Activated CD4-positive, alpha-beta T cell treated with anti-CD3 and anti-CD28 coated beads for 48 hours (primary cell): ENCODE measurements at regions not wholly inside any gene's neighbourhood (a gene's known extent, or its start where the extent isn't known, plus 50 kb on each side); places are given as distances from the start of the nearest gene placed in this dataset.
"Not testable (repeated sequence)": the region's sequence is repeated elsewhere in the genome, so short reads cannot be mapped to it uniquely, and the experiment has no call there.

ENCODE experiments used
- DNase-seq: peaks from one replicate; pipeline ENCODE4 v3.0.0-alpha.2; 2020

DNA sequence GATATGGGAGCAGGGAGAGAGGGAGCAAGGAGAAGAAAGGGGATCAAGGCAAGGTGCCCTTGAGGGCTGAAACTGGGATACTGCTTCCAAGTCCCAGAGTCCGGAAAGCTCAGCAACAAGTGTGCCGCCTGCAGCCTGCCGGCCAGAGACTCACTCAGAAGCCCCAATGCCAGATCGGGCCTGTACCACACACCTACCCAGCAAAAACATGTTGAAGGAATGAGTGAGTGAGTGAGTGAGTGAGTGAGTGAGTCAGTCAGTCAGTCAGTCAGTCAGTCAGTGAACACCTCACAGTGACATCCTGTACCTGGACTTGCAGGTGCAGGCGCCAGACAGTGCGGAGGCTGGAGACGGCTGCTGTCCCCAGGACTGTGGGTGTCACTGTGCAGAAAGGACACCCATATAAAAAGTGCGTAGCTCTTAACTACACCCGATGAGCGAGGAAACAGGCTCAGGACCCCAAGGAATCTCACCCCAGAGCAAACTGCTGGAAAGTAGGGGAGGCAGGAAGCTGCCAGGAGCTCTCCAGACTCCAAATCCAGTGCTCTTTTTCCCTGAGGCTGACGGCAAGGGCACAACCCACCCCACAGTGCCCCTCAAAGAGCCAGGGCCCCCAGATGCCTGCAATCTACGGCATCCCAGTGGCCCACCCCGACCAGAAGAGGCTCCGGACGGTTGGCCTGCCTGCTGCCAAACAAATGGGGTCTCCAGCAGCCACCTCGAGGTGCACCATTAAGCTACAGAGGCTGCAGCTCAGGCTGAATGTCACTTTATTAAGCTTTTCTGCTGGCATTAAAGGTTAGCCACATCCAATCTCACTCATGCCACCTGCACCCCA lies 261.7 kb downstream of the NPHP4 start:
- DNase-seq = no peak

DNA sequence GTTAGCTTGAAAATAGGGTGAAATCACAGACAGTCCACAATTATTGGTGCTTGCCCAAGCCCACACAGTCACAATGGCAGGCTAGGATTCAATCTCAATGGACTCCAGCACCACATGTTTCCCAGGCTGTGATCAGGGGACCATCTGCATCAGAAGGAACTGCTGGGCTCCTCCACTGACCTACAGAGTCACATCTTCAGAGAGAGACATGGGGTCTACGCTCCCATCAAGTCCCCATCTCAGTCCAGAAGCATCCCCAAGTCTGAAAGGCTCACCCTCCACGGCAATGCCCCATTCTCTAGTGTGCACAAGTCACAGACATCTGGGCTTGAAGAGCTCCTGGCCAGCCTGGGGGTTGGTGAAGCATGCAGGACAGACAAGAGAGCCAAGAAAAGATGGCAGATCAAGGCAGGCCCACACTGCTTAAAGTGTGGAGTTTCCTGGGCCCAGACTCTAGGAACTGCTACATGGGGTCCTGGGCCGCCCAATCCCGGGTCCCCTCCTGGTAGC lies 262.5 kb downstream of the NPHP4 start:
- no peak for DNase-seq

DNA sequence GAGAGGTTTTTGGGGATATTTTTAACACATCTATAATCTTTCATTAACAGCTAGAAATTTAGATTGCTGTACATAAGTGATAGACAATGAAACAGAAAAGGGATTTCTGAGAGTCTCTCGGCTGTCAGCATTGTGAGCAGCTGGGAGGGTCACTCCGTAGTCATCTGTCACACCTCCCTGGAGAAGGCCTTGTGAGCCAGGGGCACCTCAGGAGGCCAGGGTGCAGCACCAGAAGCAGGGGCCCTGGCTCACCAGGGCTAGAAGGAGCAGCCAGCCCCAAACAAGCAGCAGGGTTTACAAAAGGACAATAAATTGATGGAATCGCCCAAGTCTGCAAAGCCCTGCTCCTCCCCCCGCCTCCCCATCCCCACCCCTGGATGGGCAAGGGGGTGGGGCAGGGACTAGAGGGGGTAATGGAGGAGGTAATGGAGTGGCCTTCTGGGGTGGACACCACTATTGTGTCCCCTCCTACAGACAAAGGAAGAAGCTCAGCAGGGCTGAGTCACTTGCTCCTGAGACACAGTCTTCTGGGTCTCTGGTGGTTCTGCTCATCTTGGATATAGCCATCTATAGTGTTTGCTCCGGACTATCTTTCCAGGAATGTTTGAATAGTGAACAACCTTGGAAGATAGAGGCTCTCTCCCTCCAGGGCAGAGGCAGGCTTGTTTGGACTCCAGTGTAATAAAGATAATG lies 263.4 kb downstream of the NPHP4 start:
- DNase-seq = no peak

GRCh38 chr1:5727871-5728643 lies 264.2 kb downstream of the NPHP4 start:
- no peak for DNase-seq

GRCh38 chr1:5727191-5727590 lies 265.0 kb downstream of the NPHP4 start:
- DNase-seq = no peak

DNA sequence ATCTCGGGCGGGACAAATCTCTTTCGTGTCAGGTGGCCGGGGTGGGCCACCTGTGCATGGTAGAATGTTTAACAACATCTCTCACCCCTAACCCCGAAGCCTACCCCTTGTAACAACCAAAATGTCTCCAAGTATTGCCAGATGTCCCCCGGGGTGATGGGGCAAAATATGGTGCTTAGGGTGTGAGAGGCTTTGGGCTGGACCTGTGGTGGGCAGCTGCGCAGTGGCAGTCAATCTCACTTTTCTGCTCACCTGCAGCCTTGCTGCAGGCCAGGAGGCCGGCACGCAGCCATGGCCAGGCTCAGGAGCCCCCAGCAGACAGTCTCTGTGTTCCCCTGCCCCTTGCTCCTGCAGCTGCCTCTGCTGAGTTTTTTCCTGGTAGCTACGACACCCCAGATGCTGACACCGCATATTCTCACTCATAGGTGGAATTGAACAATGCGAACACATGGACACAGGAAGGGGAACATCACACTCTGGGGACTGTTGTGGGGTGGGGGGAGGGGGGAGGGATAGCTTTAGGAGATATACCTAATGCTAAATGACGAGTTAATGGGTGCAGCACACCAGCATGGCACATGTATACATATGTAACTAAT lies 265.5 kb downstream of the NPHP4 start:
- not testable (repeated sequence) for DNase-seq

DNA sequence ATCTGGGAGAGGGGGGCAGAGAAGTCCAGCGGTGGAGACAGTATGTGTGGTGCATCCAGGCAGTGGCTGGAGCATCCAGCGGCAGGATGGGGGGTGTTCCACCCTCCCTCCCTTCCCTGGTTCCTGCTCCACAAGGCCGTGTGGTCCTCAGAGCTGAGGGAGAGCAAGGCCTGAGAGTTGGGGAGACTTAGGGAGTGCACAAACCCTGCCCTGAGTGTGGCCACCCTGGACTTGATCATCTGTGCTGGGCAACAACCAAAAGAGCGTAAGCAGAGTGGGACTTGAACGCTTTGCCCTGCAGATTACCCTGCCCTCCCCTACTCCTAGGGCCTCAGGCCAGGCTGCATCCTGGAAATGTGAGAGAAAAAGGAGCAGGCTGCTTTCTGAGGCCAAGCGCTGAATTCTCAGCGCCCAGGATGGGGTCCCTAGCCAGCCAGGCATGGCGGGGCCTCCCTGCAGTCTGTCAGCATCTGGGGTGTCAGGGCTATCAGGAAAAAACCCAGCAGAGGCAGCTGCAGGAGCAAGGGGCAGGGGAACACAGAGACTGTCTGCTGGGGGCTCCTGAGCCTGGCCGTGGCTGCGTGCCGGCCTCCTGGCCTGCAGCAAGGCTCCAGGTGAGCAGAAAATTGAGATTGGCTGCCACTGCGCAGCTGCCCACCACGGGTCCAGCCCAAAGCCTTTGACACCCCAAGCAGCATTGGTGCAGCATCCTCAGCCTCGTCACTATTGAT lies 266.2 kb downstream of the NPHP4 start:
- no peak for DNase-seq

- no peak for DNase-seq
Measured at GRCh38 chr1:5725406-5725805, 266.8 kb downstream of the NPHP4 start.

GRCh38 chr1:5724847-5725246 lies 267.4 kb downstream of the NPHP4 start:
- DNase-seq = no peak

- DNase-seq = no peak
Measured at GRCh38 chr1:5722635-5723164, 269.5 kb downstream of the NPHP4 start.

- DNase-seq = no peak
Measured at GRCh38 chr1:5721634-5722215, 270.5 kb downstream of the NPHP4 start.

- DNase-seq = no peak
Measured at GRCh38 chr1:5720936-5721335, 271.3 kb downstream of the NPHP4 start.

DNA sequence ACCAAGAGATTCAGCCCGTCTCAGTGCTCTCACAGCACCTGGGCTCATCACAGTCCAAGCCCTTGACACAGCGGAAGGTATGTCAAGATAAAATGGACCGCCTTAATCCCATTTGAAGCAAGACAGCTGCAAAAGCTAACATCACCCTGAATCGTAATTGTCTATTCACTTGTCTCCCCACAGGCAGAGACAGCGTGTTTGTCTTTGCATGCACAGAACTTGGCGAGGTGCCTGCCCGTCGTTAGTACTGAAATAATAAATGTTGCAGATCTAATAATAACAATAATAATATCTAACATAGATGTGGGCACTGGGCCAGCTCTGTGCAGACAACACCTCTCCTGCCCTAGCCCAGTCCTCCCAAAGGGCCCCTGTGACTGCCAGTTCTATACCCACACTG lies 271.7 kb downstream of the NPHP4 start:
- no peak for DNase-seq

DNA sequence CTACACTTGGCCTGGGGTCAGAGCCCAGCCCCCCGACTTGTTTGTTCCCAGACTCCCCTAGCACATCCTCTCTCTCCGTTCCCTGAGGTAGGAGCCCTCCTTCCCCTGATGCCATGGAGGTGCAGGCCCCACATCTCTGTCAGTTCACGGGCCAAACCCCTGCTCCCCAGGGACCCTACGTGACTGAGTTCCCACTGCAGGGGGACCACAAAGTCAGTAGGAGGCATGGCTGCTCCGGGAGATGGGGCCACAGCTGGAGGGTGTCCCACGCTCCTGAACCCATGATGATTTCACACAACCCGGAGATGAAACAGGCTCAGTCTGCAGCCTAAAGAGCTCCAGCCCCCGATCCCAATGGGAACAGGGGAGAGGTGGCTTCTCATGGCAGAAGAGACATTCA lies 272.2 kb downstream of the NPHP4 start:
- DNase-seq = no peak

DNA sequence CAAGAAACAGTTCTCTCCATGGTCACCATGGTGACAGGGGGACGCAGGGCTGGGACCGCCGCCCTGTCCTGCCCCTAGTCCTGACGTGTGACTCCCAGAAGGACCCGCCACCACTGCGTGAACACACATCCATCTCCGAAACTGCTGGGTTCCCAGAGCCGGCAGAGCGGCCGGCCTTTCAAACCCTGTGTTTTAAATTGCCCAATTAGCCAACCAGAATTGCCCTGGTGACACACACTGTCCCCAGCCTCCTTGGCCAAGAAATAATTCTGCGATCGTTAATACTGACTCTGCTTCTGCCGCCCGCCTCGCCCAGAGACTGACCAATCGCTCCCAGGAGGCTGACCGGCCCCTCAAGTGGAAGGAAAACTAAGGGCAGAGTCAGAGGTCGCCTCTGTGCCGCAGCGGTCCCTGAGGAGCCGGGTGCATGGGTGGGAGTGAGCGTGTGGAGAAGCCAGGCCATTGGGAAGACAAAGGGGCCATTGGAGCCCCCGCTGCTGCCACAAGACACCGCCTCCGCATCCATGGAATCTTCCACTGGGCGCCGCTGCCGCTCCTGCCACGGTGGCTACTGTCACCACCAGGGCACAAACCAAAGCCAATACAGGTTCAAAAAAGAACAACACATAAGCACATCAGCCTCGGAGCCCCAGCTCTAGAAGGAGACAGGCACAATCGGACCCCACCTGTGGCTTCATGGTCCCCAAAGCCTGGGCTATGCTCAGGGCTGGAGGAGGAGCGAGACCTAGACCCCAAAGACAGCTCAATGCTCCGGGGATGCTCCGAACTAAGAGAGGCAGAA lies 273.2 kb downstream of the NPHP4 start:
- DNase-seq = no peak

GRCh38 chr1:5717031-5717682 lies 275.1 kb downstream of the NPHP4 start:
- DNase-seq = no peak

GRCh38 chr1:5716126-5716525 lies 276.1 kb downstream of the NPHP4 start:
- no peak for DNase-seq

DNA sequence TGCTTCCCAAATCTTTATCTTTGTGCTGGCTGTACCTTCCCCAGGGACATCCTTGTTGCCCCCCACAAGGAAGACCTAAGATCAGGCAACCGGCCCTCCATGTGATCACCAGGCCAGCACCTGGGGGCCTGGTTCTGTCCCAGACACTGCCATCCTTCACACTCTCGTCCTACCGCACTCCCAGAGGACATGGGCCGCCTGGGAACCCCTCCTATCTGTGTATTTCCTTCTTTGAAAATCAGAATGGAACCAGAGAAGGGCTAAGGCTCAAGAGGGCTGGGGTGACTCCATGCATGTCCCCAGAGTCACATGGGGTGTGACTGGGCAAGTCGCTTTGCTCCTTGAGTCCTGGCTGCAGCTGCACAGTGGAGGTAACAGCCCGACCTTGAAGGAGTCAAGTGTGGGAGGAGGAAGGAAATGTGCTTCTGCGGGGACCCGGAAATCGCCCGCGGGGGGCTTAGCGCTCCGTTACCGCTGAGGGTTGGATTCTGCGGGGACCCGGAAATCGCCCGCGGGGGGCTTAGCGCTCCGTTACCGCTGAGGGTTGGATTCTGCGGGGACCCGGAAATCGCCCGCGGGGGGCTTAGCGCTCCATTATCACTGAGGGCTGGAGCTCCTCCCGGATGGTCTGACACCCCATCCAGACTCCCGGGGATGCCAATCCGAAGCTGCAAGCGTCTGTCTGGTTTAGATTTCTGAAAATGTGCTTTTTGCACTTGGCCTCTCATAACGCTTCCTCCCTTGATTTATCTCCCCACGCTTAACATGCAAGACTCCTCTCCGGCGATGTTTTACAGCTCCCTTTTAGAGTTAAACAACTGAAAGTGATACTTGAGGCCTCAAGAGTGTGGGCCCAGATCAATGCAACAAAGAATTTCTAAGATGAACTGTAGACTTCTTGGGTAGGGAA lies 278.9 kb downstream of the NPHP4 start:
- no peak for DNase-seq
